Natural killer cell (primary cell): ENCODE measurements at regions not wholly inside any gene's neighbourhood (a gene's known extent, or its start where the extent isn't known, plus 50 kb on each side); places are given as distances from the start of the nearest gene placed in this dataset.

ENCODE experiments used
- ATAC-seq, 3 donors: fragments of 150-1000 bp in 2 of 3; fragments of 200-7000 bp in 1 of 3; cut with Tn5 transposase; 1 replicate in 1 of 3; 2 replicates in 2 of 3; pipeline ENCODE4 v1.10.0; 2021; ENCODE audit warnings: mild to moderate bottlenecking in 2 of 3, moderate library complexity in 2 of 3
- DNase-seq, 2 donors: peaks; one replicate each; pipeline versions ENCODE4 v3.0.0 to v3.0.0-alpha.2; 2013 to 2021; ENCODE audit warnings: mixed read lengths in 1 of 2
- H3K27ac ChIP-seq: one replicate; pipeline ENCODE4 v1.5.1; 2013; ENCODE audit warnings: mild to moderate bottlenecking, low read length
- H3K27me3 ChIP-seq: one replicate; pipeline ENCODE4 v1.6.1; 2013; ENCODE audit warnings: low read length; ENCODE audit not compliant: control insufficient read depth, insufficient read depth
- H3K36me3 ChIP-seq: one replicate; pipeline ENCODE4 v1.6.1; 2013; ENCODE audit warnings: low read length; ENCODE audit not compliant: control insufficient read depth, insufficient read depth
- H3K4me1 ChIP-seq: one replicate; pipeline ENCODE4 v1.6.1; 2013; ENCODE audit warnings: low read length; ENCODE audit not compliant: control insufficient read depth, insufficient read depth
- H3K4me3 ChIP-seq: one replicate; pipeline ENCODE4 v1.5.1; 2013; ENCODE audit warnings: low read length
- H3K9me3 ChIP-seq: one replicate; pipeline ENCODE4 v1.6.1; 2013; ENCODE audit warnings: low read length; ENCODE audit not compliant: control insufficient read depth, insufficient read depth
- H3K27ac Mint-ChIP-seq, 2 donors: one replicate each; pipeline ENCODE4 v1.8.0; 2022; ENCODE audit warnings: mild to moderate bottlenecking in 2 of 2, mixed read lengths in 2 of 2, moderate library complexity in 1 of 2
- H3K27me3 Mint-ChIP-seq, 2 donors: one replicate each; pipeline ENCODE4 v1.8.0; 2022; ENCODE audit warnings: low read depth in 2 of 2, mixed read lengths in 2 of 2
- H3K36me3 Mint-ChIP-seq: one replicate; pipeline ENCODE4 v1.8.0; 2022; ENCODE audit warnings: mixed read lengths
- H3K4me1 Mint-ChIP-seq, 2 donors: one replicate each; pipeline ENCODE4 v1.8.0; 2022; ENCODE audit warnings: mixed read lengths in 2 of 2
- H3K4me3 Mint-ChIP-seq: one replicate; pipeline ENCODE4 v1.8.0; 2022; ENCODE audit warnings: mild to moderate bottlenecking, moderate library complexity, mixed read lengths
- H3K9me3 Mint-ChIP-seq, 2 donors: one replicate each; pipeline ENCODE4 v1.8.0; 2022; ENCODE audit warnings: mixed read lengths in 2 of 2
- CTCF ChIP-seq: fragments of 200-600 bp; IDR thresholded peaks from one replicate; pipeline ENCODE4 v1.8.0; 2022; ENCODE audit warnings: antibody characterized with exemption
- WGBS: methylation state at CpG from one replicate; pipeline ENCODE4 v1.1.7; 2013; ENCODE audit warnings: missing lambda C conversion rate; ENCODE audit not compliant: insufficient coverage; 5-methylcytosine and 5-hydroxymethylcytosine counted together
- intact Hi-C: fragments of 100-400 bp; cut with micrococcal nuclease; formaldehyde crosslinking; loops from one replicate; pipeline ENCODE4 v1.14.2; 2022

- no peaks in the 10 kb centered on the region for H3K36me3 ChIP-seq
- WGBS, result no CpG with 5 or more reads among the region's 2 CpGs
- no peak for ATAC-seq
- no peak for TF ChIP-seq CTCF
- Mint-ChIP-seq H3K27ac (no peak overlapping the region), H3K4me3 (no peak overlapping the region), H3K4me1 (no peaks in the 10 kb centered on the region), H3K27me3 (no peaks in the 10 kb centered on the region), H3K36me3 (no peaks in the 10 kb centered on the region), H3K9me3 (peaks cover 0 to 10% of the 10 kb centered on the region in 2 donors)
- no peak overlapping the region for H3K4me3 ChIP-seq
- no peak for DNase-seq
- H3K4me1 ChIP-seq, result no peaks in the 10 kb centered on the region
- no peak overlapping the region for H3K27ac ChIP-seq
- intact Hi-C loops, result no loop called here
- H3K9me3 ChIP-seq, result no peaks in the 10 kb centered on the region
- H3K27me3 ChIP-seq, result no peaks in the 10 kb centered on the region
Measured at GRCh38 chr6:91317247-91317835, 730.5 kb upstream of the MAP3K7 start.

GRCh38 chr6:91310178-91310577 is 723.3 kb upstream of the MAP3K7 start:
- intact Hi-C loops, result no loop called here
- Mint-ChIP-seq H3K4me3 (no peak overlapping the region), H3K9me3 (peaks cover 7% of the 10 kb centered on the region in 2 donors), H3K4me1 (no peaks in the 10 kb centered on the region), H3K27me3 (no peaks in the 10 kb centered on the region), H3K27ac (no peak overlapping the region), H3K36me3 (no peaks in the 10 kb centered on the region)
- no peaks in the 10 kb centered on the region for H3K36me3 ChIP-seq
- DNase-seq (no peak), ATAC-seq (no peak)
- no peak for TF ChIP-seq CTCF
- no peaks in the 10 kb centered on the region for H3K4me1 ChIP-seq
- no peak overlapping the region for H3K27ac ChIP-seq
- no peak overlapping the region for H3K4me3 ChIP-seq
- no peaks in the 10 kb centered on the region for H3K9me3 ChIP-seq
- no peaks in the 10 kb centered on the region for H3K27me3 ChIP-seq
- WGBS, result 94% methylated on average over 4 of the region's 6 CpGs

GRCh38 chr6:91305755-91306154 is 718.9 kb upstream of the MAP3K7 start:
- Mint-ChIP-seq H3K27me3 (no peaks in the 10 kb centered on the region), H3K4me1 (no peaks in the 10 kb centered on the region), H3K27ac (no peak overlapping the region), H3K9me3 (peaks cover 7% of the 10 kb centered on the region in 2 donors), H3K4me3 (no peak overlapping the region), H3K36me3 (no peaks in the 10 kb centered on the region)
- WGBS, result no CpG with 5 or more reads among the region's 2 CpGs
- Histone ChIP-seq H3K4me1 (no peaks in the 10 kb centered on the region), H3K36me3 (no peaks in the 10 kb centered on the region), H3K27me3 (no peaks in the 10 kb centered on the region), H3K9me3 (no peaks in the 10 kb centered on the region), H3K27ac (no peak overlapping the region), H3K4me3 (no peak overlapping the region)
- DNase-seq (no peak), ATAC-seq (no peak)
- intact Hi-C loops, result no loop called here
- TF ChIP-seq CTCF, result no peak

GRCh38 chr6:91304521-91304920 is 717.6 kb upstream of the MAP3K7 start:
- Mint-ChIP-seq H3K4me3 (no peak overlapping the region), H3K27me3 (no peaks in the 10 kb centered on the region), H3K36me3 (no peaks in the 10 kb centered on the region), H3K9me3 (peaks cover 5% of the 10 kb centered on the region in 2 donors), H3K4me1 (no peaks in the 10 kb centered on the region), H3K27ac (no peak overlapping the region)
- WGBS, result 71% methylated on average over 3 of the region's 3 CpGs
- DNase-seq (no peak), ATAC-seq (no peak)
- H3K27ac ChIP-seq, result no peak overlapping the region
- H3K27me3 ChIP-seq, result no peaks in the 10 kb centered on the region
- no peak overlapping the region for H3K4me3 ChIP-seq
- no peaks in the 10 kb centered on the region for H3K36me3 ChIP-seq
- intact Hi-C loops, result no loop called here
- no peaks in the 10 kb centered on the region for H3K4me1 ChIP-seq
- no peak for TF ChIP-seq CTCF
- H3K9me3 ChIP-seq, result no peaks in the 10 kb centered on the region
